Activated CD8-positive, alpha-beta memory T cell treated with anti-CD3 and anti-CD28 coated beads for 48 hours (primary cell): ENCODE measurements at regions not wholly inside any gene's neighbourhood (a gene's known extent, or its start where the extent isn't known, plus 50 kb on each side); places are given as distances from the start of the nearest gene placed in this dataset.
"Not testable (repeated sequence)": the region's sequence is repeated elsewhere in the genome, so short reads cannot be mapped to it uniquely, and the experiment has no call there.

Experiments
- DNase-seq, 3 experiments: peaks; one replicate each; pipeline ENCODE4 v3.0.0-alpha.2; 2020; ENCODE audit warnings: low read depth in 2 of 3, low spot score in 2 of 3

- no peak for DNase-seq
Observed at GRCh38 chr3:20837676-20838302, 651.8 kb upstream of the SGO1 start.

- DNase-seq, result no peak
Observed at GRCh38 chr3:20836801-20837200, 650.8 kb upstream of the SGO1 start.

GRCh38 chr3:20832963-20833362, 647.0 kb upstream of the SGO1 start:
- DNase-seq, result no peak

GRCh38 chr3:20822251-20822650, 636.2 kb upstream of the SGO1 start:
- DNase-seq, result no peak

GRCh38 chr3:20820872-20821271, 634.9 kb upstream of the SGO1 start:
- not testable (repeated sequence) for DNase-seq

- DNase-seq, result no peak
Observed at GRCh38 chr3:20811631-20812030, 625.6 kb upstream of the SGO1 start.

GRCh38 chr3:20811006-20811405, 625.0 kb upstream of the SGO1 start:
- DNase-seq, result no peak

- no peak for DNase-seq
Observed at GRCh38 chr3:20810555-20810954, 624.5 kb upstream of the SGO1 start.

- DNase-seq, result no peak
Observed at GRCh38 chr3:20809356-20809755, 623.4 kb upstream of the SGO1 start.

GRCh38 chr3:20808864-20809263, 622.9 kb upstream of the SGO1 start:
- no peak for DNase-seq

- no peak for DNase-seq
Observed at GRCh38 chr3:20798666-20799065, 612.7 kb upstream of the SGO1 start.

- no peak for DNase-seq
Observed at GRCh38 chr3:20787005-20787404, 601.0 kb upstream of the SGO1 start.

- no peak for DNase-seq
Observed at GRCh38 chr3:20776692-20777091, 590.7 kb upstream of the SGO1 start.

- no peak for DNase-seq
Observed at GRCh38 chr3:20776286-20776685, 590.3 kb upstream of the SGO1 start.

- DNase-seq, result no peak
Observed at GRCh38 chr3:20773320-20773984, 587.4 kb upstream of the SGO1 start.

GRCh38 chr3:20772869-20773268, 586.9 kb upstream of the SGO1 start:
- no peak for DNase-seq

GRCh38 chr3:20769430-20769829, 583.4 kb upstream of the SGO1 start:
- no peak for DNase-seq

GRCh38 chr3:20760981-20761380, 575.0 kb upstream of the SGO1 start:
- no peak for DNase-seq

GRCh38 chr3:20752416-20752815, 566.4 kb upstream of the SGO1 start:
- no peak for DNase-seq

- no peak for DNase-seq
Observed at GRCh38 chr3:20751296-20751695, 565.3 kb upstream of the SGO1 start.

- DNase-seq, result no peak
Observed at GRCh38 chr3:20747741-20748140, 561.7 kb upstream of the SGO1 start.

- no peak for DNase-seq
Observed at GRCh38 chr3:20743553-20744321, 557.7 kb upstream of the SGO1 start.
